ENCODE measurements at regions not wholly inside any gene's neighbourhood (a gene's known extent, or its start where the extent isn't known, plus 50 kb on each side); places are given as distances from the start of the nearest gene placed in this dataset.

- no peak for DNase-seq
Measured at GRCh38 chr14:22412926-22413411, 176.1 kb downstream of the DAD1 start.

DNA sequence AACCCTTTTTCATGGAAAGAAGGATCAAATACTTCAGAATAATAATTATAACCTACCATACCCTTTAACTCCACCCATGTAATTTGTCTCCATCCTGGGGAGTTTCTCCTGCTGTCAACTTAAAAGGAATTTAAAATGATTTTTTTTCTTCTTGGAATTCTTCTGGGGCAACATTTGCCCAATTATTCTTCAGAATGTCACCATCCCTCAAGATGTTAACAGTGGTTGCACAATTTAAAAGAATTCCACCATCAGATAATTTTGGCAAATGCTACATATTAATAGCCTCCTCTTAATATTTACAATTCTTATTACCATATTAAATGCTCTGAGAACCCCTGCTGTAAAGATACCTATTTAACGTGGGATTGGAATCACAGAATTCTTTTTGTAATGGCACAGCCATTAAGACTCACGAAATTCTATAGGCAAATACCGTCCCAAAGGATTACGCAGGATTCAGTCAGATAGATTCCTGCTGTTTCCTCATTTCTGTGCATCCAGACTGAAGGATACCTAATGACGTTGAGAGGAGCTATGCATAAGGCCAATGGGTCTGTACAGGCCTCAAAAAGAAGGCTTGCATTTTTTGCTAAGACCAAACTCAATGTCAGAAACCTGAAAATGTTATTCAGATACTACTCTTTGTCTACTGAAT lies 177.5 kb downstream of the DAD1 start:
- no peak for DNase-seq

- DNase-seq: no peak
Measured at GRCh38 chr14:22410497-22410896, 178.5 kb downstream of the DAD1 start.

- DNase-seq: no peak
Measured at GRCh38 chr14:22409006-22409405, 180.0 kb downstream of the DAD1 start.

- DNase-seq: no peak
Measured at GRCh38 chr14:22408547-22408946, 180.5 kb downstream of the DAD1 start.

DNA sequence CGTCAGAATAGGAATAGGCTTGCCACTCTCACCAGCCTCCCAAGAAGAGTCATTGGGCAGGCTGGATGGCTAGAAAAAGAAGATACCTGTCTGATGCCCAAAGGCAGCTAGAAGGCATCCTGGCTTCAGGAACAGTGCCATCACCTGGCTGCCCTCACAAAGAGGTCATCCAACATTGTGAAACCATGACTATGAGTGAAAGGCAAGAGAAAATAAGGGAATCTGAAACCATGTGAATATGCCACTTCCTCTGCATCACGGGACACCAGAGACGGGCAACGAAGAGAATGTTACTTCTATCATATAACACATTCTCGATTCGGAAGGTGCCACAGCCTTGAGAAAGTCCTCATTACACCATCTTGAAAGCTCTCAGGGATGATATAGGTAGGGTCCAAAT lies 182.0 kb downstream of the DAD1 start:
- no peak for DNase-seq

- no peak for DNase-seq
Measured at GRCh38 chr14:22405201-22405600, 183.8 kb downstream of the DAD1 start.

GRCh38 chr14:22403296-22403695 lies 185.7 kb downstream of the DAD1 start:
- no peak for DNase-seq

DNA sequence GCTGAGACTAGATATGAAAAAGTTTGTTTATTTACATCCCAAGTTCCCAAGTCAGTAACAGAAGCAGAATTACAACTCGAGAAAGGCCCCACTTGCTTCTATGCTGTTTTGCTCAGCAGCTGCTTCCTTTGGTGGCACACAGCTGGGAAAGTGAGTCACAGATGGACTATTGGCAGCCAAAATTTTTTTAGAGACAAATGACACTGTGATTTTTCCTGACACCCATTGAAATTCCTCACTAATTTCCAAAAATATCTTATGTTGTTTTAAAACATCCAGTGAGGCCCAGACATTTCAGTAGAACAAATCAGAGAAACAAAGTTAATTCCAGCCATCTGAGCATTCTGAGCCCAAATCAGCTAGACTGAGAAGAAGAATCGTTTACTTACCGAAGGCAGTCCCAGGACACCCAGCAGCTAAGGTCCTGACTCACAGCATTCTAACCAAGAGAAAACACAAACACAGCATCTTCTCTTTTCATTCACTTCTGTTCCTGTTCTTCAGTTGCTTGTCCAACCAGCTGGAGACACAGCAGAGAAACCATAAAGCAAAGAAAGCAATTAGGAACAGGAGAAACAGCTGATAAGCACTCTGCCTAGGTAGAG lies 188.3 kb downstream of the DAD1 start:
- no peak for DNase-seq

DNA sequence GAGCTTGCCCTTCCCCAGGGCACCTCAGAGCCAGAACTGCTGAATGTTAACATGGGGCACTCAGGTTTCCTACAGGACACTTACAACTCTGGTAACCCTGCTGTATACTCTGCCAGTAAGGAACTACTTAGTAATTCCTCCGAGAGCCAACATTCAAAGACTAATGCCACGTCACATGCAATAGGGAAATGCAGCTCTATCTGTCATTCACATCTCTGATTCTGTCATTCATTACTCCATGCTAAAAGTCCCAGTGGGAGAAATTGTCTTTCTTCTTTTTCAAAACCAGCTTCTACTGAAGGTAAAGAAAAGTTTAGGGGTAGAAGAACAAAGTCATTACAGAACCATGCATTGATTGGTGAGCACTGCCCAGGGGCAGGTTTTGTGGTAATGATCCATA lies 189.2 kb downstream of the DAD1 start:
- no peak for DNase-seq

- DNase-seq: no peak
Measured at GRCh38 chr14:22397221-22397737, 191.7 kb downstream of the DAD1 start.

DNA sequence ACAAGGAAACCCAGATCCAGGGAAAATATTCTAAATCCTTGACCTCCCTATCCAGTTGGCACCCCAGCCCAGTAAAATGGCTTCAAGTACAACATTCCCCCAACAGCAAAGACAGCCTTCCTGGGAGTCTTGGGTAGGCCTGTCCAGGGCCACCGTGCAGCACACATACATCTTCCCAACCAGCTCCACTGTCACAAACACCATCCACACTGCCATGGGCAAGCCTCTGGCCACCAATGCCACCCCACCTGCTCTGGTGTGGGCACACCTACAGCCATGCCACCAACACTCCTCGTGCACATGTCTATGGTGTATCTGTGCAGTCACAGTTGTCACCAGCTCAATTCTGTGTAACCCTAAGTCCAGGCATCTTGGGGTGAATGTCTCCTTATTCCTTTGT lies 193.2 kb downstream of the DAD1 start:
- no peak for DNase-seq

DNA sequence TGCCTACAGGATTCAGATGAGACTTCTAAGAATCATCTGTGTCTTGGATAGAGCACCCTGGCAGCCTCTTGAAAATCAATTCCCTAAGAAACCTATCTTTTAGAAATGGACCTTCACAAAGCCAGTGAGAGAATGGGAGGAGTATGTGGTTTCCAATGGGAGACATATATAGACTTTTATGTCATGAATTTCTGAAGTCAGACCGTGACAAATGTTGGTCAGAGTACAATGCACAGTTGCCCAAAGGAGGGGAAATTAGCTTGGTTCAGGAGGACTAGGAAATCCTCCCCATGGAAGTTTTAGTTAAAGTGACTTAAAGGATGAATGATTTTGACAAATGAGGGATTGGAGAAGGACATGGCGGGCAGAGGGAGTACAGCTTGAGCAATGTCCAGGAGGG lies 194.4 kb downstream of the DAD1 start:
- no peak for DNase-seq

GRCh38 chr14:22393796-22394195 lies 195.2 kb downstream of the DAD1 start:
- no peak for DNase-seq

GRCh38 chr14:22391908-22392565 lies 197.0 kb downstream of the DAD1 start:
- no peak for DNase-seq

GRCh38 chr14:22390824-22391461 lies 198.1 kb downstream of the DAD1 start:
- no peak for DNase-seq

GRCh38 chr14:22390195-22390594 lies 198.8 kb downstream of the DAD1 start:
- no peak for DNase-seq

DNA sequence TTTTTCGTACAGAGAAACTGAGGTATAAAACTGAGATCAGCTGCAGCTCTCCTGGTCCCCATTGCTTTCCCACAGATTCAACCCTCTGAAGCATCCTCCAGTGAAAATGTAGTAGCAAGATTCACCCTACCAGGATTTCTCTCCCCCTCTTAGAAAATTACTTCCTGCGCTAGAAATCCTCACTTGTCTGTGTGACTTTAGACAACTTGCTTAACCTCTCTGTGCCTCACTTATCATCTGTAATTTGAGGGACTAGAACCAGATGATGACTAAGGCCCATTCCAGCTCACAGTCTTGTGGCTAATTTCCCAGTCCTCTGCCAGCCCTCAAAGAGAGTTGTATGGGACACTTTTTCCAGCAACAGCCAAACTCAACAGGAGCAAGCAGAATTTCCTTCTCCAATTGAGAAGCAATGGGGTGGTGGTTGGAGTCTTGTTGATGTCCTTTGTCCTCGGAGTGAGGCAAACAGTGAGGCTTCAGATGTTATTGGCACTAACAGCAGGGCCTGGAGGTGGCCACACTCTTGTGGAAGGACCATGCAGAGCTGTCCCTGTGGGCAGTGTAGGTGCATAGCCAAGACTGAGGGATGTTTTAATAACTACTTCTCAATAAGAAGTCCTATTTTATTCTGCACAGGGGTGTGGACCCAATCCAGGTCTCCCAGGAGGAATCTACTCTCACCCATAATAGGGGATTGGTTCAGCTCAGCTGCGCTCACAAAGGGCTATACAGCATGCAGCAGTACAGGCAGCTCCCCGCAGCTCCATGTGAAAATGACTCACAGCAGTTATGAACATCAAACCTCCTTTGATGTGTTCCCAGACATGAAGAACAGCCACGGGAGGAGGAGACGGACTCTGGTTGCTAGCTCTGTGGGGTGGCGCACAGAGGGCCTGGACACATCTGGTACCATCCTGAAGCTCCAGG lies 200.1 kb downstream of the DAD1 start:
- DNase-seq: no peak

DNA sequence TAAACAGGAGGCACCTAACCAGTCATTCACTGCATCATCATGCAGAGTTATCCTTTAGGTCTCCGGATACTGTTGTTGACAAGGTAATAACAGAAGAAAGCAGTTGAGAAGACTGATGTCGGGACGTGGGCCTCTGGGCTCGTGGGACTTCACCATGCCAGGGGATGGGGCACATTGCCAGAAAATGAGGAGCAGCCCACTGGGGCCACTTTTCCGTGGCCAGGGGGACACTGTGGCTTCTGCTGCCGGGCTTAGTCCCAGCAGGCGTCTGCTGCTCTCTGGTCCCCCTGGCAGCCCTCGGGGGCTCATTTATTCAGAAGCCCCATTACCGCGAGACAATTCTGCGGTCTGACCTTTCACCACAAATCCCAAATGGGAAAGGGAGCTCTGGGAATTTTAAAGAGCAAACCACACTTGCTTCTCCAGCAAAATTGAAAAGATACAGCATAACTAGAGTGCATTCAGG lies 201.2 kb downstream of the DAD1 start:
- no peak for DNase-seq

GRCh38 chr14:22386924-22387775 lies 201.9 kb downstream of the DAD1 start:
- no peak for DNase-seq

DNA sequence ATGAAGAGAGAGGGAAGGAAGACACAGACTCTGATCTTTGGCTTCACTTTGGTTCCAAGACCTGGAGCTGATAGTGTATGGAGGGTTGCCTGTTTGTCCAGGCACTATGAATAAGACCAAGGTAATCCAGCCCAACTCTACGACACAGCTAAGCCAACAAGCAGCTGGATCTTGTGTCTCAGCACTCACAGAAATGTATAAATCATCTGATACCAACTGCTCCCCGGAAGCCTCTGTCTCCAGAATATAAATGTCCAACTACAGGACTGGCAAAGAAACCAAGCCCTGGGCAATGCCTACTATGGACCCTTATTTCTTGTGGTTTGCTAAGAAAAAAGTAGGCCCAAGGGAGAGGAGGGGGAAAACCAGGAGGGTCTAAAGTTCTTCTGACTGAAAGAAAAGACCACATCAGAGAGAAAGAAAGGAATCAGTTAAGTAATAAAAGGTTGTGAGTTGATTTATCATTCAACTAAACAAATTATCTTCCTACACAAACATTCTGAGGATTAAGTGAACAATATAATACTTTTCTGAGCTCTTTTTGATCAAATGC lies 204.0 kb downstream of the DAD1 start:
- DNase-seq: no peak
